A549 (cell line): ENCODE measurements at regions not wholly inside any gene's neighbourhood (a gene's known extent, or its start where the extent isn't known, plus 50 kb on each side); places are given as distances from the start of the nearest gene placed in this dataset.

Experiments used
- FOSB ChIP-seq: fragments of 250-450 bp; sonication (Bioruptor Pico); IDR thresholded peaks from 2 replicates; pipeline ENCODE4 v1.5.0; 2020; ENCODE audit warnings: mild to moderate bottlenecking, moderate library complexity
- HEYL ChIP-seq: fragments of 250-450 bp; sonication (Bioruptor Pico); IDR thresholded peaks from 2 replicates; pipeline ENCODE4 v1.8.0; 2021; ENCODE audit warnings: mild to moderate bottlenecking, moderate library complexity
- JUN ChIP-seq, 2 experiments: fragments of >200 bp; sonication (Bioruptor Twin); formaldehyde crosslinking; IDR thresholded peaks; 2 replicates in 1 of 2; 3 replicates in 1 of 2; pipeline ENCODE4 v1.6.1; 2016 to 2017
- JUNB ChIP-seq: fragments of >200 bp; sonication (Bioruptor Twin); formaldehyde crosslinking; IDR thresholded peaks from 2 replicates; pipeline ENCODE4 v1.6.1; 2016
- RAD21 ChIP-seq, 2 experiments: fragments of >200 bp in 1 of 2; sonication (Bioruptor Twin) in 1 of 2; formaldehyde crosslinking in 1 of 2; IDR thresholded peaks in 1 of 2; conservative IDR thresholded peaks in 1 of 2; 2 replicates in 1 of 2; 3 replicates in 1 of 2; pipeline ENCODE4 v1.6.1; 2012 to 2018; ENCODE audit warnings: inconsistent platforms in 1 of 2
- RCOR1 ChIP-seq: fragments of 150-350 bp; IDR thresholded peaks from 2 replicates; pipeline ENCODE4 v1.6.1; 2014; ENCODE audit warnings: antibody characterized with exemption, low read length, low read depth
- SMC3 ChIP-seq: fragments of >200 bp; sonication (Bioruptor Twin); formaldehyde crosslinking; IDR thresholded peaks from 3 replicates; pipeline ENCODE4 v1.6.1; 2018; ENCODE audit warnings: inconsistent platforms
- SREBF2 ChIP-seq: fragments of 450-650 bp; IDR thresholded peaks from 2 replicates; pipeline ENCODE4 v1.6.1; 2014; ENCODE audit warnings: mild to moderate bottlenecking, moderate library complexity
- TF ChIP-seq, protein P1 (sequence below): fragments of >200 bp; sonication (Bioruptor Twin); formaldehyde crosslinking; IDR thresholded peaks from 3 replicates; pipeline ENCODE4 v1.5.1; 2016
- TF ChIP-seq, protein P2 (sequence below): fragments of 200-600 bp; sonication (generic); IDR thresholded peaks from 2 replicates; pipeline ENCODE4 v1.6.1; 2016; ENCODE audit warnings: antibody characterized with exemption, mild to moderate bottlenecking, moderate library complexity
- TF ChIP-seq, protein P3 (sequence below): IDR thresholded peaks from 2 replicates; pipeline ENCODE4 v1.6.1; 2012

DNA sequence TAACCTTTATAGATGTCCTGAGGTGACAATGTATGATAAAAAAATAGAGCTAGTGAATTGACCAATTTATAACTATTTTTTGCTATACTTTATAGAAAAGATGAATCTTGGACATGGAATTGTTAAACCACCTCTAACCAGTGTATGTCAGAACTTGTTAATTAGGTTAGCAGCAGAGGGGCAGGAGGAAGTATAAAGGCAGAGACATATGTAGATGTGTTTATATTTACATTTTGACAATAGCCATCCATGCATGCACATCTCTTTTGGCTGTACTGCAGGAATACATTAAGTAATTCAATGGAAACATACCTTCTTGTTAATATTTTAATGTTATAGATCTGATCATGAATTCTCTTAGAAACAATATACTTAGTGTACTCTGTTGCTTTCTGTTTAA, 254.6 kb upstream of the NT5E start:
- TF ChIP-seq, protein P1, sequence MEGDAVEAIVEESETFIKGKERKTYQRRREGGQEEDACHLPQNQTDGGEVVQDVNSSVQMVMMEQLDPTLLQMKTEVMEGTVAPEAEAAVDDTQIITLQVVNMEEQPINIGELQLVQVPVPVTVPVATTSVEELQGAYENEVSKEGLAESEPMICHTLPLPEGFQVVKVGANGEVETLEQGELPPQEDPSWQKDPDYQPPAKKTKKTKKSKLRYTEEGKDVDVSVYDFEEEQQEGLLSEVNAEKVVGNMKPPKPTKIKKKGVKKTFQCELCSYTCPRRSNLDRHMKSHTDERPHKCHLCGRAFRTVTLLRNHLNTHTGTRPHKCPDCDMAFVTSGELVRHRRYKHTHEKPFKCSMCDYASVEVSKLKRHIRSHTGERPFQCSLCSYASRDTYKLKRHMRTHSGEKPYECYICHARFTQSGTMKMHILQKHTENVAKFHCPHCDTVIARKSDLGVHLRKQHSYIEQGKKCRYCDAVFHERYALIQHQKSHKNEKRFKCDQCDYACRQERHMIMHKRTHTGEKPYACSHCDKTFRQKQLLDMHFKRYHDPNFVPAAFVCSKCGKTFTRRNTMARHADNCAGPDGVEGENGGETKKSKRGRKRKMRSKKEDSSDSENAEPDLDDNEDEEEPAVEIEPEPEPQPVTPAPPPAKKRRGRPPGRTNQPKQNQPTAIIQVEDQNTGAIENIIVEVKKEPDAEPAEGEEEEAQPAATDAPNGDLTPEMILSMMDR = no peak
- no peak for TF ChIP-seq FOSB
- TF ChIP-seq SREBF2 = no peak
- TF ChIP-seq JUN (IDR thresholded peaks at IDR 0.05) = no peak
- no peak for TF ChIP-seq RCOR1
- TF ChIP-seq JUNB = no peak
- TF ChIP-seq RAD21 (conservative IDR thresholded peaks at IDR 0.05 in 1 of 2, IDR thresholded peaks at IDR 0.05 in 1 of 2) = no peak
- no peak for TF ChIP-seq HEYL (CRISPR knock-in tag)
- TF ChIP-seq, protein P2, sequence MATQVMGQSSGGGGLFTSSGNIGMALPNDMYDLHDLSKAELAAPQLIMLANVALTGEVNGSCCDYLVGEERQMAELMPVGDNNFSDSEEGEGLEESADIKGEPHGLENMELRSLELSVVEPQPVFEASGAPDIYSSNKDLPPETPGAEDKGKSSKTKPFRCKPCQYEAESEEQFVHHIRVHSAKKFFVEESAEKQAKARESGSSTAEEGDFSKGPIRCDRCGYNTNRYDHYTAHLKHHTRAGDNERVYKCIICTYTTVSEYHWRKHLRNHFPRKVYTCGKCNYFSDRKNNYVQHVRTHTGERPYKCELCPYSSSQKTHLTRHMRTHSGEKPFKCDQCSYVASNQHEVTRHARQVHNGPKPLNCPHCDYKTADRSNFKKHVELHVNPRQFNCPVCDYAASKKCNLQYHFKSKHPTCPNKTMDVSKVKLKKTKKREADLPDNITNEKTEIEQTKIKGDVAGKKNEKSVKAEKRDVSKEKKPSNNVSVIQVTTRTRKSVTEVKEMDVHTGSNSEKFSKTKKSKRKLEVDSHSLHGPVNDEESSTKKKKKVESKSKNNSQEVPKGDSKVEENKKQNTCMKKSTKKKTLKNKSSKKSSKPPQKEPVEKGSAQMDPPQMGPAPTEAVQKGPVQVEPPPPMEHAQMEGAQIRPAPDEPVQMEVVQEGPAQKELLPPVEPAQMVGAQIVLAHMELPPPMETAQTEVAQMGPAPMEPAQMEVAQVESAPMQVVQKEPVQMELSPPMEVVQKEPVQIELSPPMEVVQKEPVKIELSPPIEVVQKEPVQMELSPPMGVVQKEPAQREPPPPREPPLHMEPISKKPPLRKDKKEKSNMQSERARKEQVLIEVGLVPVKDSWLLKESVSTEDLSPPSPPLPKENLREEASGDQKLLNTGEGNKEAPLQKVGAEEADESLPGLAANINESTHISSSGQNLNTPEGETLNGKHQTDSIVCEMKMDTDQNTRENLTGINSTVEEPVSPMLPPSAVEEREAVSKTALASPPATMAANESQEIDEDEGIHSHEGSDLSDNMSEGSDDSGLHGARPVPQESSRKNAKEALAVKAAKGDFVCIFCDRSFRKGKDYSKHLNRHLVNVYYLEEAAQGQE = no peak
- TF ChIP-seq, protein P3, sequence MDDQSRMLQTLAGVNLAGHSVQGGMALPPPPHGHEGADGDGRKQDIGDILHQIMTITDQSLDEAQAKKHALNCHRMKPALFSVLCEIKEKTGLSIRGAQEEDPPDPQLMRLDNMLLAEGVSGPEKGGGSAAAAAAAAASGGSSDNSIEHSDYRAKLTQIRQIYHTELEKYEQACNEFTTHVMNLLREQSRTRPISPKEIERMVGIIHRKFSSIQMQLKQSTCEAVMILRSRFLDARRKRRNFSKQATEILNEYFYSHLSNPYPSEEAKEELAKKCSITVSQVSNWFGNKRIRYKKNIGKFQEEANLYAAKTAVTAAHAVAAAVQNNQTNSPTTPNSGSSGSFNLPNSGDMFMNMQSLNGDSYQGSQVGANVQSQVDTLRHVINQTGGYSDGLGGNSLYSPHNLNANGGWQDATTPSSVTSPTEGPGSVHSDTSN = no peak
- no peak for TF ChIP-seq SMC3
